ENCODE measurements at regions not wholly inside any gene's neighbourhood (a gene's known extent, or its start where the extent isn't known, plus 50 kb on each side); places are given as distances from the start of the nearest gene placed in this dataset.

DNA sequence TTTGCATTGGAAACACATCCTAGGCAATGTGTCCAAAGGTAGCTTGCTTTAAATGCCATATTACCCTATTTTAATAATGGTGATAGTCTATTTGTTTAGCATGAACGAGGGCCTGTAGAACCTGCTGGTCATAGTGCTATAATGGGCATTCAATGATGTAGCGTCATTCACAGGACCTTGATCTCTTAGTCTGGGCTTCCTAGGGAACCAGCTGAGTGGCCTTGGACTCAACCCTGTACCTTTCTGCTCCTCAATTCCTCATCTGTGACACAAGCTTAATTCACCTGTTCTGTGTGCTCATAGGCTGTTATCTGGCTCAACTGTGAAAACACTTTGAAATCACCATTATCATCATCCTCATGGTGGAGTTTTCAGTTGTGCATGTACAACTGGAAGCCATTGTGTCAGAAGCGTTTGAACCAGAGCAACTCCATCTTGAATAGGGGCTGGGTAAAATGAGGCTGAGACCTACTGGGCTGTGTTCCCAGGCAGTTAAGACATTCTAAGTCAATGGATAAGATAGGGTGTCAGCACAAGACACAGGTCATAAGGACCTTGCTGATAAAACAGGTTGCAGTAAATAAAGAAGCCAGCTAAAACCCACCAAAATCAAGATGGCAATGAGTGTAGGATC is 346.8 kb upstream of the KLF3 start (continued):
- TF ChIP-seq, protein P1, sequence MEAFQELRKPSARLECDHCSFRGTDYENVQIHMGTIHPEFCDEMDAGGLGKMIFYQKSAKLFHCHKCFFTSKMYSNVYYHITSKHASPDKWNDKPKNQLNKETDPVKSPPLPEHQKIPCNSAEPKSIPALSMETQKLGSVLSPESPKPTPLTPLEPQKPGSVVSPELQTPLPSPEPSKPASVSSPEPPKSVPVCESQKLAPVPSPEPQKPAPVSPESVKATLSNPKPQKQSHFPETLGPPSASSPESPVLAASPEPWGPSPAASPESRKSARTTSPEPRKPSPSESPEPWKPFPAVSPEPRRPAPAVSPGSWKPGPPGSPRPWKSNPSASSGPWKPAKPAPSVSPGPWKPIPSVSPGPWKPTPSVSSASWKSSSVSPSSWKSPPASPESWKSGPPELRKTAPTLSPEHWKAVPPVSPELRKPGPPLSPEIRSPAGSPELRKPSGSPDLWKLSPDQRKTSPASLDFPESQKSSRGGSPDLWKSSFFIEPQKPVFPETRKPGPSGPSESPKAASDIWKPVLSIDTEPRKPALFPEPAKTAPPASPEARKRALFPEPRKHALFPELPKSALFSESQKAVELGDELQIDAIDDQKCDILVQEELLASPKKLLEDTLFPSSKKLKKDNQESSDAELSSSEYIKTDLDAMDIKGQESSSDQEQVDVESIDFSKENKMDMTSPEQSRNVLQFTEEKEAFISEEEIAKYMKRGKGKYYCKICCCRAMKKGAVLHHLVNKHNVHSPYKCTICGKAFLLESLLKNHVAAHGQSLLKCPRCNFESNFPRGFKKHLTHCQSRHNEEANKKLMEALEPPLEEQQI (IDR thresholded peaks at IDR 0.05) = no peak
- no peak for TF ChIP-seq SAFB2 (IDR thresholded peaks at IDR 0.05; ENCODE audit: borderline replicate concordance, low read depth, low read length, severe bottlenecking)
- TF ChIP-seq SPI1 (IDR thresholded peaks at IDR 0.05; ENCODE audit: borderline replicate concordance, low read depth, low read length) = no peak
- TF ChIP-seq, protein P2, sequence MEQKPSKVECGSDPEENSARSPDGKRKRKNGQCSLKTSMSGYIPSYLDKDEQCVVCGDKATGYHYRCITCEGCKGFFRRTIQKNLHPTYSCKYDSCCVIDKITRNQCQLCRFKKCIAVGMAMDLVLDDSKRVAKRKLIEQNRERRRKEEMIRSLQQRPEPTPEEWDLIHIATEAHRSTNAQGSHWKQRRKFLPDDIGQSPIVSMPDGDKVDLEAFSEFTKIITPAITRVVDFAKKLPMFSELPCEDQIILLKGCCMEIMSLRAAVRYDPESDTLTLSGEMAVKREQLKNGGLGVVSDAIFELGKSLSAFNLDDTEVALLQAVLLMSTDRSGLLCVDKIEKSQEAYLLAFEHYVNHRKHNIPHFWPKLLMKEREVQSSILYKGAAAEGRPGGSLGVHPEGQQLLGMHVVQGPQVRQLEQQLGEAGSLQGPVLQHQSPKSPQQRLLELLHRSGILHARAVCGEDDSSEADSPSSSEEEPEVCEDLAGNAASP (IDR thresholded peaks at IDR 0.05) = no peak
- TF ChIP-seq NRF1 (conservative IDR thresholded peaks at IDR 0.05 in 1 of 2, IDR thresholded peaks at IDR 0.05 in 1 of 2) = no peak
- peak; percentile 70; the same call in 1 of the 2 replicates for TF ChIP-seq ZNF589 (CRISPR knock-in tag; IDR thresholded peaks at IDR 0.05; ENCODE audit: low read depth)
- no peak for TF ChIP-seq STAT5A (IDR thresholded peaks at IDR 0.05; ENCODE audit: borderline replicate concordance, low read length)
- no peak for TF ChIP-seq RBM15 (IDR thresholded peaks at IDR 0.05; ENCODE audit: insufficient read depth, low read length)
- TF ChIP-seq TOE1 (IDR thresholded peaks at IDR 0.05; ENCODE audit: borderline replicate concordance) = no peak
- TF ChIP-seq TOE1 (CRISPR knock-in tag; IDR thresholded peaks at IDR 0.05; ENCODE audit: borderline replicate concordance, low read depth) = no peak
- no peak for TF ChIP-seq WHSC1 (IDR thresholded peaks at IDR 0.05; ENCODE audit: low read length)
- no peak for TF ChIP-seq ARHGAP35 (IDR thresholded peaks at IDR 0.05; ENCODE audit: partially characterized antibody)
- no peak for TF ChIP-seq ZEB2 (IDR thresholded peaks at IDR 0.05)
- TF ChIP-seq SMARCB1 (IDR thresholded peaks at IDR 0.05; ENCODE audit: insufficient read length, low read depth) = no peak
- TF ChIP-seq, protein P3, sequence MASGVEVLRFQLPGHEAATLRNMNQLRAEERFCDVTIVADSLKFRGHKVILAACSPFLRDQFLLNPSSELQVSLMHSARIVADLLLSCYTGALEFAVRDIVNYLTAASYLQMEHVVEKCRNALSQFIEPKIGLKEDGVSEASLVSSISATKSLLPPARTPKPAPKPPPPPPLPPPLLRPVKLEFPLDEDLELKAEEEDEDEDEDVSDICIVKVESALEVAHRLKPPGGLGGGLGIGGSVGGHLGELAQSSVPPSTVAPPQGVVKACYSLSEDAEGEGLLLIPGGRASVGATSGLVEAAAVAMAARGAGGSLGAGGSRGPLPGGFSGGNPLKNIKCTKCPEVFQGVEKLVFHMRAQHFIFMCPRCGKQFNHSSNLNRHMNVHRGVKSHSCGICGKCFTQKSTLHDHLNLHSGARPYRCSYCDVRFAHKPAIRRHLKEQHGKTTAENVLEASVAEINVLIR (CRISPR knock-in tag; IDR thresholded peaks at IDR 0.05) = peak; percentile 73
- TF ChIP-seq GATAD2B (IDR thresholded peaks at IDR 0.05; ENCODE audit: borderline replicate concordance) = no peak
- TF ChIP-seq, protein P4, sequence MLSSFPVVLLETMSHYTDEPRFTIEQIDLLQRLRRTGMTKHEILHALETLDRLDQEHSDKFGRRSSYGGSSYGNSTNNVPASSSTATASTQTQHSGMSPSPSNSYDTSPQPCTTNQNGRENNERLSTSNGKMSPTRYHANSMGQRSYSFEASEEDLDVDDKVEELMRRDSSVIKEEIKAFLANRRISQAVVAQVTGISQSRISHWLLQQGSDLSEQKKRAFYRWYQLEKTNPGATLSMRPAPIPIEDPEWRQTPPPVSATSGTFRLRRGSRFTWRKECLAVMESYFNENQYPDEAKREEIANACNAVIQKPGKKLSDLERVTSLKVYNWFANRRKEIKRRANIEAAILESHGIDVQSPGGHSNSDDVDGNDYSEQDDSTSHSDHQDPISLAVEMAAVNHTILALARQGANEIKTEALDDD (IDR thresholded peaks at IDR 0.05) = no peak
- no peak for TF ChIP-seq MIER1 (IDR thresholded peaks at IDR 0.05; ENCODE audit: low read depth)
- TF ChIP-seq ELF4 (CRISPR knock-in tag; IDR thresholded peaks at IDR 0.05) = peak; percentile 76; the same call in 1 of the 2 replicates
- TF ChIP-seq, protein P5, sequence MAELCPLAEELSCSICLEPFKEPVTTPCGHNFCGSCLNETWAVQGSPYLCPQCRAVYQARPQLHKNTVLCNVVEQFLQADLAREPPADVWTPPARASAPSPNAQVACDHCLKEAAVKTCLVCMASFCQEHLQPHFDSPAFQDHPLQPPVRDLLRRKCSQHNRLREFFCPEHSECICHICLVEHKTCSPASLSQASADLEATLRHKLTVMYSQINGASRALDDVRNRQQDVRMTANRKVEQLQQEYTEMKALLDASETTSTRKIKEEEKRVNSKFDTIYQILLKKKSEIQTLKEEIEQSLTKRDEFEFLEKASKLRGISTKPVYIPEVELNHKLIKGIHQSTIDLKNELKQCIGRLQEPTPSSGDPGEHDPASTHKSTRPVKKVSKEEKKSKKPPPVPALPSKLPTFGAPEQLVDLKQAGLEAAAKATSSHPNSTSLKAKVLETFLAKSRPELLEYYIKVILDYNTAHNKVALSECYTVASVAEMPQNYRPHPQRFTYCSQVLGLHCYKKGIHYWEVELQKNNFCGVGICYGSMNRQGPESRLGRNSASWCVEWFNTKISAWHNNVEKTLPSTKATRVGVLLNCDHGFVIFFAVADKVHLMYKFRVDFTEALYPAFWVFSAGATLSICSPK (IDR thresholded peaks at IDR 0.05; ENCODE audit: borderline replicate concordance) = no peak
- no peak for TF ChIP-seq PML (IDR thresholded peaks at IDR 0.05; ENCODE audit: low read length)
- TF ChIP-seq HMG20A (CRISPR knock-in tag; conservative IDR thresholded peaks at IDR 0.05) = no peak
- TF ChIP-seq SLC30A9 (CRISPR knock-in tag; IDR thresholded peaks at IDR 0.05) = no peak

Measured in K562 (cell line).